OCI-LY1 (cell line): ENCODE measurements at regions not wholly inside any gene's neighbourhood (a gene's known extent, or its start where the extent isn't known, plus 50 kb on each side); places are given as distances from the start of the nearest gene placed in this dataset.

Experiments
- H2AFZ ChIP-seq: fragments of 200-600 bp; sonication (generic), shearing (Covaris generic); 2 replicates; pipeline ENCODE4 v1.6.0; 2014; ENCODE audit warnings: antibody characterized with exemption, mild to moderate bottlenecking, low read length
- H3F3A ChIP-seq: fragments of 200-600 bp; sonication (generic), shearing (Covaris generic); 2 replicates; pipeline ENCODE4 v1.6.0; 2014; ENCODE audit warnings: mild to moderate bottlenecking, antibody characterized with exemption, low read length, moderate library complexity; ENCODE audit not compliant: insufficient read depth
- H3K27ac ChIP-seq: fragments of 200-600 bp; sonication (generic); 2 replicates; pipeline ENCODE4 v1.5.1; 2014; ENCODE audit warnings: low read length, mixed run types, mild to moderate bottlenecking, low read depth; ENCODE audit not compliant: poor library complexity, severe bottlenecking
- H3K27me3 ChIP-seq: fragments of 200-600 bp; sonication (generic); 2 replicates; pipeline ENCODE4 v1.6.0; 2014; ENCODE audit warnings: antibody characterized with exemption, mild to moderate bottlenecking, low read length, moderate library complexity; ENCODE audit not compliant: insufficient read depth
- H3K36me3 ChIP-seq: fragments of 200-600 bp; sonication (generic); 2 replicates; pipeline ENCODE4 v1.6.1; 2014; ENCODE audit warnings: mild to moderate bottlenecking, antibody characterized with exemption, low read length, moderate library complexity, mixed read lengths; ENCODE audit not compliant: insufficient read depth
- H3K4me1 ChIP-seq: fragments of 200-600 bp; sonication (generic); 2 replicates; pipeline ENCODE4 v1.5.1; 2014; ENCODE audit warnings: mild to moderate bottlenecking, low read length, moderate library complexity; ENCODE audit not compliant: insufficient read depth, severe bottlenecking
- H3K4me2 ChIP-seq: fragments of 200-600 bp; sonication (generic), shearing (Covaris generic); 2 replicates; pipeline ENCODE4 v1.6.1; 2014; ENCODE audit warnings: low read length
- H3K4me3 ChIP-seq: fragments of 200-600 bp; sonication (generic); 2 replicates; pipeline ENCODE4 v1.5.1; 2014; ENCODE audit warnings: low read length, low read depth, mild to moderate bottlenecking, mixed read lengths; ENCODE audit not compliant: poor library complexity, severe bottlenecking
- H3K79me2 ChIP-seq: fragments of 200-600 bp; shearing (Covaris generic); 2 replicates; pipeline ENCODE4 v1.6.1; 2016; ENCODE audit warnings: mixed run types, low read length, mixed read lengths; ENCODE audit not compliant: insufficient read depth
- H3K9ac ChIP-seq: fragments of 200-600 bp; sonication (generic), shearing (Covaris generic); 2 replicates; pipeline ENCODE4 v1.6.1; 2014; ENCODE audit warnings: mild to moderate bottlenecking, low read length, mixed read lengths
- H3K9me2 ChIP-seq: fragments of 200-600 bp; sonication (generic), shearing (Covaris generic); 2 replicates; pipeline ENCODE4 v1.6.1; 2014; ENCODE audit warnings: low read depth, mild to moderate bottlenecking, low read length, mixed read lengths
- H3K9me3 ChIP-seq: fragments of 200-600 bp; shearing (Covaris generic); 2 replicates; pipeline ENCODE4 v1.6.1; 2014; ENCODE audit warnings: low read length, mixed read lengths
- H4K20me1 ChIP-seq: fragments of 200-600 bp; sonication (generic), shearing (Covaris generic); 2 replicates; pipeline ENCODE4 v1.6.0; 2016; ENCODE audit warnings: mild to moderate bottlenecking, low read length; ENCODE audit not compliant: insufficient read depth
- CTCF ChIP-seq: fragments of 200-600 bp; sonication (generic), shearing (Covaris generic); IDR thresholded peaks from 2 replicates; pipeline ENCODE4 v1.5.1; 2017; ENCODE audit warnings: mild to moderate bottlenecking, antibody characterized with exemption, low read length, moderate library complexity, mixed read lengths
- EZH2 ChIP-seq: fragments of 200-600 bp; sonication (generic), shearing (Covaris generic); IDR thresholded peaks from 2 replicates; pipeline ENCODE4 v1.8.0; 2017; ENCODE audit warnings: borderline replicate concordance, mixed run types, mild to moderate bottlenecking, antibody characterized with exemption, low read length, moderate library complexity, mixed read lengths

- Histone ChIP-seq H3K79me2 (no peaks in the 10 kb centered on the region), H4K20me1 (no peaks in the 10 kb centered on the region), H3K27me3 (no peaks in the 10 kb centered on the region), H3K36me3 (no peaks in the 10 kb centered on the region), H3K4me1 (no peaks in the 10 kb centered on the region), H3F3A (no peaks in the 10 kb centered on the region), H2AFZ (no peak overlapping the region), H3K9ac (no peak overlapping the region), H3K9me2 (no peaks in the 10 kb centered on the region), H3K27ac (no peak overlapping the region), H3K4me2 (no peak overlapping the region), H3K9me3 (no peaks in the 10 kb centered on the region), H3K4me3 (no peak overlapping the region)
- no peak for TF ChIP-seq EZH2
- TF ChIP-seq CTCF: no peak
These were observed 364.7 kb upstream of the CD180 start for GRCh38 chr5:67561151-67561932.

- Histone ChIP-seq H3K9ac (no peak overlapping the region), H3K4me1 (no peaks in the 10 kb centered on the region), H3K36me3 (no peaks in the 10 kb centered on the region), H3K27ac (no peak overlapping the region), H3K4me3 (no peak overlapping the region), H2AFZ (no peak overlapping the region), H3K9me3 (no peaks in the 10 kb centered on the region), H3K27me3 (no peaks in the 10 kb centered on the region), H3F3A (no peaks in the 10 kb centered on the region), H4K20me1 (no peaks in the 10 kb centered on the region), H3K9me2 (no peaks in the 10 kb centered on the region), H3K4me2 (no peak overlapping the region), H3K79me2 (no peaks in the 10 kb centered on the region)
- TF ChIP-seq CTCF (no peak), EZH2 (no peak)
These were observed 356.2 kb upstream of the CD180 start for GRCh38 chr5:67552773-67553172.

GRCh38 chr5:67549947-67550346 lies 353.3 kb upstream of the CD180 start:
- Histone ChIP-seq H3K4me2 (no peak overlapping the region), H3K9me2 (no peaks in the 10 kb centered on the region), H3K9ac (no peak overlapping the region), H3K9me3 (no peaks in the 10 kb centered on the region), H3K27ac (no peak overlapping the region), H3K79me2 (no peaks in the 10 kb centered on the region), H4K20me1 (no peaks in the 10 kb centered on the region), H3K36me3 (no peaks in the 10 kb centered on the region), H3K4me1 (no peaks in the 10 kb centered on the region), H3K4me3 (no peak overlapping the region), H2AFZ (no peak overlapping the region), H3F3A (no peaks in the 10 kb centered on the region), H3K27me3 (no peaks in the 10 kb centered on the region)
- no peak for TF ChIP-seq CTCF
- TF ChIP-seq EZH2: no peak
